ENCODE measurements at regions not wholly inside any gene's neighbourhood (a gene's known extent, or its start where the extent isn't known, plus 50 kb on each side); places are given as distances from the start of the nearest gene placed in this dataset.

GRCh38 chr13:38166116-38166515 is 183.5 kb upstream of the UFM1 start:
- no peak overlapping the region for H3K4me3 ChIP-seq (ENCODE audit: low read depth, low read length)
- no peak for TF ChIP-seq CTCF (IDR thresholded peaks at IDR 0.05; ENCODE audit: borderline replicate concordance, insufficient read depth, low read depth, low read length)

- TF ChIP-seq CTCF (IDR thresholded peaks at IDR 0.05; ENCODE audit: borderline replicate concordance, insufficient read depth, low read depth, low read length): no peak
- no peak overlapping the region for H3K4me3 ChIP-seq (ENCODE audit: low read depth, low read length)
These were observed 189.5 kb upstream of the UFM1 start for GRCh38 chr13:38160131-38160530.

GRCh38 chr13:38159710-38160109 is 189.9 kb upstream of the UFM1 start:
- TF ChIP-seq CTCF (IDR thresholded peaks at IDR 0.05; ENCODE audit: borderline replicate concordance, insufficient read depth, low read depth, low read length): no peak
- no peak overlapping the region for H3K4me3 ChIP-seq (ENCODE audit: low read depth, low read length)

GRCh38 chr13:38147050-38147449 is 202.6 kb upstream of the UFM1 start:
- no peak for TF ChIP-seq CTCF (IDR thresholded peaks at IDR 0.05; ENCODE audit: borderline replicate concordance, insufficient read depth, low read depth, low read length)
- no peak overlapping the region for H3K4me3 ChIP-seq (ENCODE audit: low read depth, low read length)

- no peak overlapping the region for H3K4me3 ChIP-seq (ENCODE audit: low read depth, low read length)
- no peak for TF ChIP-seq CTCF (IDR thresholded peaks at IDR 0.05; ENCODE audit: borderline replicate concordance, insufficient read depth, low read depth, low read length)
These were observed 207.9 kb upstream of the UFM1 start for GRCh38 chr13:38141792-38142191.

- TF ChIP-seq CTCF (IDR thresholded peaks at IDR 0.05; ENCODE audit: borderline replicate concordance, insufficient read depth, low read depth, low read length): no peak
- no peak overlapping the region for H3K4me3 ChIP-seq (ENCODE audit: low read depth, low read length)
These were observed 214.1 kb upstream of the UFM1 start for GRCh38 chr13:38135592-38135991.

GRCh38 chr13:38121267-38121666 is 228.4 kb upstream of the UFM1 start:
- H3K4me3 ChIP-seq (ENCODE audit: low read depth, low read length): no peak overlapping the region
- TF ChIP-seq CTCF (IDR thresholded peaks at IDR 0.05; ENCODE audit: borderline replicate concordance, insufficient read depth, low read depth, low read length): no peak
